NB4 (cell line): ENCODE measurements at regions not wholly inside any gene's neighbourhood (a gene's known extent, or its start where the extent isn't known, plus 50 kb on each side); places are given as distances from the start of the nearest gene placed in this dataset.

ENCODE experiments used
- DNase-seq: peaks from one replicate; pipeline ENCODE4 v3.0.0; 2010; ENCODE audit warnings: low read depth
- H3K4me3 ChIP-seq: one replicate; pipeline ENCODE4 v1.5.1; 2011; ENCODE audit warnings: mild to moderate bottlenecking, low read depth, low read length, moderate library complexity
- MYC ChIP-seq: IDR thresholded peaks from 2 replicates; pipeline ENCODE4 v1.6.1; 2011; ENCODE audit warnings: low read depth, low read length
- POLR2A ChIP-seq: IDR thresholded peaks from 2 replicates; pipeline ENCODE4 v1.6.1; 2011; ENCODE audit warnings: mild to moderate bottlenecking; ENCODE audit not compliant: insufficient read length; ENCODE audit errors: extremely low read depth
- TF ChIP-seq, protein P1 (sequence below): IDR thresholded peaks from 2 replicates; pipeline ENCODE4 v1.6.1; 2011; ENCODE audit warnings: low read depth, low read length
- TF ChIP-seq, protein P2 (sequence below): IDR thresholded peaks from one replicate; pipeline ENCODE4 v1.5.1; 2012; ENCODE audit warnings: low read depth, low read length

DNA sequence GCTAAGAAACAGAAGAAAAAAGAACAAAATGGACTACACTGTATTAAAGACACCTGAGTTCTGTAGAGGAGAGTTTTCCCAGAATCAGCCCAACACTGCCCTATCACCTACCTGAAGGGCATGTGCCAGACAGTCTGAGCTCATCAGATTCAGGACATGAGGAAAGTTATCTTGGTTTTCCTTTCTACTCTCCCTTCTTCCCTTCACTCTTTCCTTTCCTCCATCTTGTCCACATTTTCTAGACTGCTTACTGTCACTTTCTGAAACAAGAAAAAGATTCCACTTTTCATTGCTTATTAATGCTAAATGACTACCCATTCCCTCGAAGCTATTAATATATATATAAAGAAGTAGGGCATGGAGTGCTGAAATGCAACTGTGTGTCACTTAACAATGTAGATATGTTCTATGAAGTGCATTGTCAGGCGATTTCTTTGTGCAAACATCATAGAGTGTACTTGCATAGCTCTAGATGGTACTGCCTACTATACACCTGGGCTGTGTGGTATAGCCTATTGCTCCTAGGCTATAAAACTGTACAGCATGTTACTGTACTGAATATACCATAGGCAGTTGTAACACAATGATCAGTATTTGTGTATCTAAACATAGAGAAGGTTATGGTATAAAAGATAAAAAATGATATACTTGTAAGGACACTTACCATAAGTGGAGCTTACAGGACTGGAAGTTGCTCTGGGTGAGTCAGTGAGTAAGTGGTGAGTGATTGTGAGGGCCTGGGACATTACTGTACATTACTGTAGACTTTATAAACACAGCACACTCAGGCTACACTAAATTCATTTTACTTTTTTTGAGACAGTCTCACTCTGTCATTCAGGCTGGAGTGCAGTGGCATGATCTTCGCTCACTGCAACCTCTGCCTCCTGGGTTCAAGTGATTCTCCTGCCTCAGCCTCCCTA, 145.5 kb upstream of the ITGA6 start:
- no peak overlapping the region for H3K4me3 ChIP-seq
- no peak for DNase-seq
- TF ChIP-seq MYC (no peak), POLR2A (no peak)
- TF ChIP-seq, protein P1, sequence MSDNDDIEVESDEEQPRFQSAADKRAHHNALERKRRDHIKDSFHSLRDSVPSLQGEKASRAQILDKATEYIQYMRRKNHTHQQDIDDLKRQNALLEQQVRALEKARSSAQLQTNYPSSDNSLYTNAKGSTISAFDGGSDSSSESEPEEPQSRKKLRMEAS = no peak
- TF ChIP-seq, protein P2, sequence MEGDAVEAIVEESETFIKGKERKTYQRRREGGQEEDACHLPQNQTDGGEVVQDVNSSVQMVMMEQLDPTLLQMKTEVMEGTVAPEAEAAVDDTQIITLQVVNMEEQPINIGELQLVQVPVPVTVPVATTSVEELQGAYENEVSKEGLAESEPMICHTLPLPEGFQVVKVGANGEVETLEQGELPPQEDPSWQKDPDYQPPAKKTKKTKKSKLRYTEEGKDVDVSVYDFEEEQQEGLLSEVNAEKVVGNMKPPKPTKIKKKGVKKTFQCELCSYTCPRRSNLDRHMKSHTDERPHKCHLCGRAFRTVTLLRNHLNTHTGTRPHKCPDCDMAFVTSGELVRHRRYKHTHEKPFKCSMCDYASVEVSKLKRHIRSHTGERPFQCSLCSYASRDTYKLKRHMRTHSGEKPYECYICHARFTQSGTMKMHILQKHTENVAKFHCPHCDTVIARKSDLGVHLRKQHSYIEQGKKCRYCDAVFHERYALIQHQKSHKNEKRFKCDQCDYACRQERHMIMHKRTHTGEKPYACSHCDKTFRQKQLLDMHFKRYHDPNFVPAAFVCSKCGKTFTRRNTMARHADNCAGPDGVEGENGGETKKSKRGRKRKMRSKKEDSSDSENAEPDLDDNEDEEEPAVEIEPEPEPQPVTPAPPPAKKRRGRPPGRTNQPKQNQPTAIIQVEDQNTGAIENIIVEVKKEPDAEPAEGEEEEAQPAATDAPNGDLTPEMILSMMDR = no peak

DNA sequence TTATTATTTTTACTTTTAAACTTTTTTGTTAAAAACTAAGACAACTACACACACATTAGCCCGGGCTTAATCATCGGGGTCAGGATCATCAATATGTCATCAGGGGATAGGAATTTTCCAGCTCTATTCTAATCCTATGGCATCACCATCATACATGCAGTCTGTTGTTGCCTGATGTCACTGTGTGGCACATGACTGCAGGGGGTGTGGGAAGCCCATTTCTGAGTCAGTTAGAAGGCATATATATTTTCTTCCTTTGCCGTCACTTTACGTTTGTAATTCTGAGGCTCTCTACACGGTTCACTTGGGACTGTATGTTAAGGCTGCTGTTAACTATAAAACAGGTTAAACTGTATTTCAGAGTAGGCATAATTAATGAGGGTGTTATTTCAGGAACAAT, 144.4 kb upstream of the ITGA6 start:
- peak; percentile 38 for DNase-seq
- no peak overlapping the region for H3K4me3 ChIP-seq
- TF ChIP-seq, protein P2 = no peak
- TF ChIP-seq, protein P1 = peak; percentile 43

DNA sequence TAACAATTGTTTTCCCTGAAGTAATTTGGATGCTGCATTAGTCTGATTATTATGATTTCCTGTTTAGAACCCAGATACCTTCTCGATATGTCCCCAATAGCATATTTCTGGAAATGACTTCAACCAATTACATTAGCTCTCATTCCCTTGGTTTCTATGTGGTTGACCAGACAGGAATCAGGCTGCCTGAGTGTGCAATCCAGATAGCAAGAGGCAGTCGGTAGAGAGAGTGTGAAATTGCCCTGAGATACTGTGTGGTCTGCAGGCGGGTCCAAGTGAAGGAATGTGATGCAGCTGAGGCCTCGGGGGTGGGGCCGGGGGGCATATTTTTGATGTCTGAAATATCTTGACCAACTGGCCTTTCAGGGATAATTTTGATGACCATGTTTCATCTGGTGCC, 143.9 kb upstream of the ITGA6 start:
- DNase-seq = peak; percentile 41
- H3K4me3 ChIP-seq = no peak overlapping the region
- TF ChIP-seq, protein P2 = no peak
- TF ChIP-seq MYC (no peak), POLR2A (no peak)
- TF ChIP-seq, protein P1 = no peak

DNA sequence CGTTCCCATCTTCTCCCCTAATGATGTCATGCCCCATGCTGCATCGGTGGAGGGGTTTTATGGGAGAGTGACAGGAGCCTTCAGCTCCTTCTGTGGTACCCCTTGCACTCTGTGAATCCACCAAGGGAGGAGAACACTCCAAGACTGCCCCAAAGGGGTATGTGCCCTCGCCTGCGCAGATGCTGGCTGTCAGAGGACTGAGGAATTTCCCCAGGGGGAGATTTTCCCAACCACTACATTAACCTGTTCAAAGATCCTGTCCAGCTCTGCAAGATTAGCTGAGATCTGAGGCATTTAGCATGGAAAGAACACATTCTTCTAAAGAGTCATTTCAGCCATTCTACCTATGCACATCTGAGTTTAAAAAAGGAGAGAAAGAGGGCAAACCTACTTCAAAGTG, 143.2 kb upstream of the ITGA6 start:
- H3K4me3 ChIP-seq = no peak overlapping the region
- no peak for DNase-seq
- TF ChIP-seq, protein P1 = no peak
- TF ChIP-seq POLR2A (no peak), MYC (no peak)
- TF ChIP-seq, protein P2 = no peak

- TF ChIP-seq, protein P1 = no peak
- TF ChIP-seq POLR2A (no peak), MYC (no peak)
- TF ChIP-seq, protein P2 = no peak
- DNase-seq = peak; percentile 72
- no peak overlapping the region for H3K4me3 ChIP-seq
Observed at GRCh38 chr2:172285010-172285621, 142.3 kb upstream of the ITGA6 start.
